OCI-LY3 (cell line): ENCODE measurements at regions not wholly inside any gene's neighbourhood (a gene's known extent, or its start where the extent isn't known, plus 50 kb on each side); places are given as distances from the start of the nearest gene placed in this dataset.
"Not testable (repeated sequence)": the region's sequence is repeated elsewhere in the genome, so short reads cannot be mapped to it uniquely, and the experiment has no call there.

ENCODE experiments used
- H2AFZ ChIP-seq: fragments of 200-600, 300-600 bp; shearing (Covaris generic); 2 replicates; pipeline ENCODE4 v1.6.0; 2014; ENCODE audit warnings: antibody characterized with exemption, low read depth, low read length
- H3K27ac ChIP-seq: fragments of 200-600, 300-600 bp; sonication (generic); 2 replicates; pipeline ENCODE4 v1.5.1; 2014; ENCODE audit warnings: mild to moderate bottlenecking, low read length, moderate library complexity, mixed read lengths
- H3K27me3 ChIP-seq: fragments of 200-600, 300-600 bp; sonication (generic); 2 replicates; pipeline ENCODE4 v1.6.1; 2014; ENCODE audit warnings: low read depth, low read length, mixed read lengths
- H3K36me3 ChIP-seq: fragments of 200-600, 300-600 bp; sonication (generic); replicated peaks from 2 replicates; pipeline ENCODE3; 2014; ENCODE audit warnings: low read depth, low read length, mixed read lengths
- H3K4me1 ChIP-seq: fragments of 300-600, 200-600 bp; sonication (generic); 2 replicates; pipeline ENCODE4 v1.6.1; 2014; ENCODE audit warnings: low read length, mixed read lengths
- H3K4me2 ChIP-seq: fragments of 200-600, 300-600 bp; sonication (generic); 2 replicates; pipeline ENCODE4 v1.6.1; 2014; ENCODE audit warnings: low read length, mixed read lengths
- H3K4me3 ChIP-seq: fragments of 300-600, 200-600 bp; sonication (generic); 2 replicates; pipeline ENCODE4 v1.5.1; 2014; ENCODE audit warnings: antibody characterized with exemption, mild to moderate bottlenecking, low read length, moderate library complexity
- H3K79me2 ChIP-seq: fragments of 300-600, 200-600 bp; shearing (Covaris generic); 2 replicates; pipeline ENCODE4 v1.6.1; 2014; ENCODE audit warnings: mild to moderate bottlenecking, low read length, mixed read lengths
- H3K9ac ChIP-seq: fragments of 300-600, 200-600 bp; shearing (Covaris generic); 2 replicates; pipeline ENCODE4 v1.6.0; 2014; ENCODE audit warnings: mild to moderate bottlenecking, low read length, moderate library complexity
- H3K9me3 ChIP-seq: fragments of 200-600, 300-600 bp; shearing (Covaris generic); 2 replicates; pipeline ENCODE4 v1.6.1; 2014; ENCODE audit warnings: low read length, mixed read lengths; ENCODE audit not compliant: insufficient read depth
- H4K20me1 ChIP-seq: fragments of 200-600, 300-600 bp; sonication (generic); 2 replicates; pipeline ENCODE4 v1.6.1; 2016; ENCODE audit warnings: low read length, mixed read lengths; ENCODE audit not compliant: insufficient read depth
- CTCF ChIP-seq: fragments of 200-600, 300-600 bp; sonication (generic); IDR thresholded peaks from 2 replicates; pipeline ENCODE4 v1.5.1; 2014; ENCODE audit warnings: antibody characterized with exemption, low read length, low read depth
- EZH2phosphoT487 ChIP-seq: fragments of 200-600 bp; shearing (Covaris generic); IDR thresholded peaks from 2 replicates; pipeline ENCODE4 v1.6.1; 2018; ENCODE audit warnings: antibody characterized with exemption, mixed run types, low read depth

- no peak overlapping the region for H3K4me3 ChIP-seq
- no peaks in the 10 kb centered on the region for H4K20me1 ChIP-seq
- no peaks in the 10 kb centered on the region for H3K4me1 ChIP-seq
- H3K9me3 ChIP-seq = peaks cover 2% of the 10 kb centered on the region; the same call in 1 of the 2 replicates
- H3K9ac ChIP-seq = no peak overlapping the region
- H3K27me3 ChIP-seq = no peaks in the 10 kb centered on the region
- H3K79me2 ChIP-seq = no peaks in the 10 kb centered on the region
- H2AFZ ChIP-seq = no peak overlapping the region
- no peak for TF ChIP-seq EZH2phosphoT487
- TF ChIP-seq CTCF = no peak
- no peaks in the 10 kb centered on the region for H3K36me3 ChIP-seq
- no peak overlapping the region for H3K27ac ChIP-seq
- H3K4me2 ChIP-seq = no peak overlapping the region
Observed at GRCh38 chr19:30804751-30805150, 432.6 kb downstream of the ZNF536 start.

DNA sequence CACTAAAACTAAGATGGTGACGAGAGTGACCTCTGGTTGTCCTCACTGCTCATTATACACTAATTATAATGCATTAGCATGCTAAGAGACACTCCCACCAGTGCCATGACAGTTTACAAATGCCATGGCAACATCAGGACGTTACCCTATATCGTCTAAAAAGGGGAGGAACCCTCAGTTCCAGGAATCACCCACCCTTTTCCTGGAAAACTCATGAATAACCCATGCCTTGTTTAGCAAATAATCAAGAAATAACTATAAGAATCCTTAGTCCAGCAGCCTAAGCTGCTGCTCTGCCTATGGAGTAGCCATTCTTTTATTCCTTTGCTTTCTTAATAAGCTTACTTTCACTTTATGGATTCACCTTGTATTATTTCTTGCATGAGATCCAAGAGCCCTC, 432.1 kb downstream of the ZNF536 start:
- not testable (repeated sequence) for H4K20me1 ChIP-seq, H3K36me3 ChIP-seq, H2AFZ ChIP-seq, H3K9ac ChIP-seq, H3K9me3 ChIP-seq, H3K79me2 ChIP-seq, H3K4me3 ChIP-seq, H3K4me2 ChIP-seq, H3K4me1 ChIP-seq, H3K27ac ChIP-seq, H3K27me3 ChIP-seq

DNA sequence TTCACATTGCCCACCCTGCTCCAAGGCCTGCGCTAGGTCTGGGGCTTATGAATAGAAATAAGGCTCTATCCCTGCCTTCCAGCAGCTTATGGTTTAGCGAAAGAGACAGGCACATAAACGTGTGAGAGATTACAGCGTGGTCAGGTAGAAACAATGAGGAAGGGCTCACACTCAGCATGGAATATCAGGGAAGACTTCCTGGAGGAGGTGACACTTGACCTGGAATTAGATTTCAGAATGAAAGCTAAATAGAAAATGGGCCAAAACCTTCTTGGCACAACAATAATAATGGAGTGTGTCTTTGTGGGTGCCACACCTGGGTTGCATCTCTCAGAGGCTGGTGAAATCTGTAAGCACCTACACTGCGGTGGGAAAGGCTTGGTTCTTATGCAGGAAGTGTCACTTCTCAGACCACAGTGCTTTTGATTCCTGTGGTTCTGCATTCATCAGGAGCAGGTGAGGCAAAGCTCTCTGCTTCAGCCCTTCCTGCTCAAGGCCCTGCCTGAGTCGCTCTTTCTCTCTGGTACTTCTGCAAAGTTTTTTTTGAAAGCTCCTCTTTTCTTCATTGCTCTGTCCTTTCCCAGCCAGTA, 430.3 kb downstream of the ZNF536 start:
- Histone ChIP-seq H3K9me3 (no peaks in the 10 kb centered on the region), H3K4me3 (no peak overlapping the region), H3K36me3 (no peaks in the 10 kb centered on the region), H3K4me2 (no peak overlapping the region), H3K9ac (no peak overlapping the region), H3K27ac (no peak overlapping the region), H4K20me1 (no peaks in the 10 kb centered on the region), H2AFZ (no peak overlapping the region), H3K4me1 (no peaks in the 10 kb centered on the region), H3K27me3 (no peaks in the 10 kb centered on the region), H3K79me2 (no peaks in the 10 kb centered on the region)
- no peak for TF ChIP-seq CTCF
- TF ChIP-seq EZH2phosphoT487 = no peak

- Histone ChIP-seq H3K27me3 (no peaks in the 10 kb centered on the region), H3K9ac (no peak overlapping the region), H3K4me2 (no peak overlapping the region), H3K9me3 (no peaks in the 10 kb centered on the region), H3K27ac (no peak overlapping the region), H3K36me3 (no peaks in the 10 kb centered on the region), H3K4me3 (no peak overlapping the region), H2AFZ (no peak overlapping the region), H3K79me2 (no peaks in the 10 kb centered on the region), H3K4me1 (no peaks in the 10 kb centered on the region), H4K20me1 (no peaks in the 10 kb centered on the region)
- TF ChIP-seq CTCF = no peak; the same call in 1 of the 2 replicates
- no peak for TF ChIP-seq EZH2phosphoT487
Observed at GRCh38 chr19:30799865-30800755, 427.9 kb downstream of the ZNF536 start.
